ENCODE measurements at regions not wholly inside any gene's neighbourhood (a gene's known extent, or its start where the extent isn't known, plus 50 kb on each side); places are given as distances from the start of the nearest gene placed in this dataset.

DNA sequence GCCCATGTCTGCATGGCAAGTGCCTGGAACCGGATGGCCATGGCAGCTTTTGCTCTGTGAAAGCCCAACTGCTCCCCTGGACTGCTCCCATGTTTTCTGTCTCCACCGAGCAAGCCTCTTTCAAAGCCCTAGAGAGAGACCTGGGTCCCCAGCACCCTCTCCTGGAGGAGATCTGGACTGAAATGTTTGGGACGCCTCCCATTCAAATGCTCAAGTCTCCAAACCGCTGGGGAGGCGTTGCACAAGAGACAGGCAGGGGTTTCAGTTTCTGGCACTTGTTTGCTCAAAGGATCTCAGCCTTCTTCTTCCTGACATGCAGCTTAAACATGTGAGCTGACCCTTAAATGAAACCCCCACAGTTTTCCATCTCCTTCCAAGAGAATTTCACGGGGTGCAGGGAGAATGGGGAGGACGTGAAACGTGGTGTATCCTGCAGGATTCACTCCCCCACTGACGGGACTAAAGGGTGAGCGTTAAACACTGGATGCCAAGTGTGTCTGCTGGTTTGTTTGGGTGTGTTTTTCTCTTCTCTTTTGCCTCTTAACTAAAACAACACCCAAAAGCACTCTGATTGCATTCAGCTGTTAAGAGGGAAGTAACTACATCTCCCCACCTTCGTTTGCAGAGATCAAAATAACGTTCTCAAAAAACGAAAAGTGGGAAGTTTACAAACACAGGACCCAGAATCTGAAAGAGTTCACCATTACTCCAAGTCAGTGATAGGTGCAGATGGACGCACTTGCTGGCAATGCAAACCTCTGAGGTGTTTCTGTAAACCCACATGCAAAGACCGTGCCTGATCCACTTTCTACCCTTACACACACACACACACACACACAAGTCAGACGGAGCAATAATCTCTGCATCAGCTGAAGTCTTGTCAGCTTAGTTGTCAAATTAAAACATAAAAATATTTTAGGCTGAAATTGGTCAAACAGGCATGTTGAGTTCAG, 256.9 kb downstream of the C16orf95 start:
- DNase-seq = no peak

DNA sequence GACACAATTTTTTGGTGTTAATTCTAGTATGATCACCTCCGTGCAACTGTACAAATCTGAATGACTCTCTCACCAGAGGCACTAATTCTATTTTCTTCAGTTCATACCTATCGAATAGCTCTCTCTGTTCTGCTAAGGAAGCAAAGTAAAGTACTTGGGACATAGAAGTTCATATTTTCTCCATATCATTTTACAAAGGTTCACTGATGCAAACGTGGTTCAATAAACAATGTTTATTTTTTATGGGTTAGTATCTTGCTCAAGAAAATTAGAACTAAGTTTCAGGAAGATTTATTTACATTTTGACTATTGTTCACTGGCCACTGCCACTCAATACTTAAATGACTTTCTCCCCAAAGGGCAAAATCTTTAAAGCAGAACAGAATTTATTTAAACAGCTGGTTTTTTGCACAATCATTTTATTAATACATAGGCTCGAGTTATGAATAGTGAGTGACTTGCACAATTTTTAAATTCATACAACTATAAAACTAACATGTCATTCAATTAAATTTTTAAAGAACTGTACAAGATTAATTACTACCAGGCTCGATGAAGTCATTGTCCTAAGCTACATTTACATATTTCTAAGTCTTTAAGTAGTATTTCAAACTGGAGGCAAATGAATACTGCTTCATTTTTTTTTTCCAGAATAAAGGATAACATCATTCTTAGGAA, 255.8 kb downstream of the C16orf95 start:
- no peak for DNase-seq

GRCh38 chr16:87062569-87063442, 254.4 kb downstream of the C16orf95 start:
- DNase-seq = no peak

DNA sequence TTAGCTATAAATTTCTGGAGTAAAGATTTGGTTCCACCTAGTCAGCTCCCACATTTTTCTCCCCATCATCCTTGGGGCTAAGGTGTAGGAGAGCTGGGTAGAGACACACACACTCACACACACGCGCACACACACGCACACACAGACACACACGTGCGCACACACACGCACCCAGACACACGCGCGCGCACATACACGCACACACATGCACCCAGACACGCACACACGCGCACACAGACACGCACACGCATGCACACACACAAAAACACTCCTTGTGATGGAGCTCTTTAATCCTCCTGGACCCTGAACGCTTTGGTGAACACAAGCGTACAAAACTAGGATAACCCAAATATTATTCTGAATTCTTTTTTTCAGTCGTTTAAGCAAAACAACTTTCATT, 253.6 kb downstream of the C16orf95 start:
- DNase-seq = no peak

DNA sequence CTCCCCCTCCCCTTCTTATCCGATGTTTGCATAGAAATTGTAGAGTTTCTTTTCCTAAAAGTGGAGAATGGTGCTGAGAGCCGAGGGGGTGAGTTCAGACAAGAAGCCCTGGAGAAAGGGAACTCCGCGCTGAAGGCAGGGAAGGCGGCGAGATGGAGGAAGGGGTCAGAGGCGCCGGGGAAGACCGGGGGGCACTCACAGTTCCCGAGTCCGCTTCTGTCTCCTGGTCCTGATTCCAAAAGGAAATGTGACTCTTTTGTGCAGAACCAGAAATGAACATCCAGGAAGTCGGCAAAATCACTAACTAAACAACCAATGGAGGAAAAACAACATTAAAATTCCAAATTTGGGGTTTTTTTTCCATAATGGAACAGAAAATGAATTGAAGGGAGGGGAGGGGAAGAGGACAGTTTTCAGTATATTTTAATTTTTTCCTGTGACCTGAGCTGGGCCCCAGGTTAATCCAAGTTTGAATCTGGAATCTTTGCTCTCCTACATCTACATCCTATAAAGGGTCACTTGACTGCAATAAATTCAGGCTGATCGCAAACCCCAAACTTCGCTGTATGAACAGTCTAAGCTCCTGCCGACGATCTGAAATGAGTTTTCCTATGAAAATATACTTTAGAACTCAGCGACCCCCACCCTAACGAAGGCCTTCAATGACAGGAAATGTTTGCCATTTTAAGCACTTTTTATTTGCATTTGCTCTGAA, 252.3 kb downstream of the C16orf95 start:
- no peak for DNase-seq

DNA sequence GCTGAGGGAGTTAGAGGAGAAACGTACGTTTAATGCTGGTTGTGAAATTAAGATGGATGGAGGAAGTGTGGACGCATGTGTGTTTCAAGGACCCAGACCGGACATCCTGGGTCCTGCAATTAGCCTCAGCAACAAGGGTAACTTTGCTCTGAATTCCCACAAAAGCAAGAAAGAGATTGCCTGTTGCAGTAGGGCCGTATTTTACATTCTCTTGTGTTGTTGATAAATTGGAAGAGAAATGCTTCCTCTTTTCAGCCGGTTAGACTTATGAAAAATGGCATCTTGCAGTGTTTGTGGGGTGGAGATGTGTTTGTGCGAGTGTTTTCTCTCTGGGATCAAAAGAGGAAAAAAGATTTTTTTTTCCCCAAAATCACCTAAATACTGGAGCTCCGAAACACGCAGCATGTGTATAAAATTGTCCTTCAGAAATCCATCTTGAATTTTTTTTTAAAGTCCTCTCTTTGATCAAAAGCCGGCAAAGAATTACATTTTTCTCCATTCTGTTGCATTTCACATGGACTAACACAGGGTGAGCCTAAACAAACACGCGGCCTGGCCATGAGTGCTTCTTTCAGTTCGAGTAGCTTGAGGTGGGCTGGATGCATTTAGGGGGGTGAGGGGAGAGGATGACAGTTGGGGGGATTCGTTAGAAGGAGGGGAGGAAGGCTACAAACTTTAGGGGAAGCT, 251.6 kb downstream of the C16orf95 start:
- no peak for DNase-seq

GRCh38 chr16:87066133-87067002, 250.8 kb downstream of the C16orf95 start:
- no peak for DNase-seq

DNA sequence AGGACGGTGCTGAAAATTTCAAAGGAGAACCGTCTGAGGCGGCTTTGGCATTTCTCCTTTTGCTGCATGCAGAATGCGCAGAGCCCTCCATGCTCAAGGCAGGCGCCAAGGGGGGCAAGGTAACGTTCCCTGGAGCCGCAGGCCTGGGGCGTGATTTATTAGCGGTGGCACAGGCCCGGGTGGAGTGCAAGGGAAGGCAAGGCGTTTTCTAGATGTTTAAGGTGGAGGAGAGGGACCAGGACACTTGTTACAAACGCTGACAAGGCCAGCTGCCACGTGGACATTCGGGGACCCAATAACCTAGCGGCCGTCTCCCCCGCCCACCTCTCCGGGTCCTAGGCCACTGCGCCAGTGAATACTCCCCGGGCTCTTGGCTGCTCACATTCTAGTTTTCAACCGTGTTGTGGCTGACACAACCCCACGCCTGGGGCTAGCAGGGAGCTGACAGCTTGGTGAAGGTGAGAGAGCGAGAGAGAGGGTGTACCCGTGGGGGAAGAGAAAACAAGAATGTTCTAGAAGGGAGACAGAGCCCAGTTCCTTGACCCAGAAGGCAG, 250.1 kb downstream of the C16orf95 start:
- DNase-seq = no peak

DNA sequence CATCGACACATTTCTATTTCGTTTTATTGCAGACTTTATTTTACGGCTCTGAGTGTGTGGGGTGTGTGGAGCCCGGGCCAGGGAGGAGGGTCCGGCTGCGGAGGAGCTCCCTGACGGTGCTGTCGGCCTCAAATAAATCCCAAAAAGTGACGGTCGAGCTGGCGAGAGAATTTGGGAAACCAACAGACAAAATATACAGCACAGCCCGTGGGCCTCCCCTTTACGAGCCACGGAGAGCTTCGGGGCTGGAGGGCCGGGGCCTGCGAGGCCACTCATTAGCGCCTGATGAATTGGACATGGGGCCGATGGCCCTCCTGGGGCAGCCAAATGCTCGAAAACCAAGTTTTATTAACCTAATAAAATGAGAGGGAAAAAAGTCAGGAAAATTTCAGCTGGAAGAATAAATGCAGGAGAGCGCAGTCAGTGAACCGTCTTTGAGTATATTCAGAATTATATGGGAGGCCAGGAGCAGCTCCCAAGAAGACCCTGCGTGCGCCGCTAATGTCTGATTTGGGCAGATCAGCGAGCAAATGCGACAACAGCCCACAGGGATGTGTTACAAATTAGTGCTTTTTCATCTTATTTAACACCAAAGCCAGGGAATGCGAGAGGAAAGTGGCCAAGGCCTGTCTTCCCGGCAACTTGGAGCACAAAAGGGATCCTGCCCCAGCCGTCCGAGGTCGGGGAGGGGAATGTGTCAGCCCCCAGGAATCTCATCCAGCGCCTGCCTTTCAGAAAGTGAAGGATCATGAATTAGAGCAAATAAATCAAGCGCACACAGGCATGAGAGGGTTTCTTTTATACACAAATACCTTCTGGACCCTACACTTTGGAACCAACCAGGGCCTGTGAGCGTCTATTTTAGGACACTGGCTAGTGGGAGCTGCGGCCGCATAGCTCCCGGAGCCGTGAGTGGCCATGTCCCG, 249.1 kb downstream of the C16orf95 start:
- DNase-seq = no peak

DNA sequence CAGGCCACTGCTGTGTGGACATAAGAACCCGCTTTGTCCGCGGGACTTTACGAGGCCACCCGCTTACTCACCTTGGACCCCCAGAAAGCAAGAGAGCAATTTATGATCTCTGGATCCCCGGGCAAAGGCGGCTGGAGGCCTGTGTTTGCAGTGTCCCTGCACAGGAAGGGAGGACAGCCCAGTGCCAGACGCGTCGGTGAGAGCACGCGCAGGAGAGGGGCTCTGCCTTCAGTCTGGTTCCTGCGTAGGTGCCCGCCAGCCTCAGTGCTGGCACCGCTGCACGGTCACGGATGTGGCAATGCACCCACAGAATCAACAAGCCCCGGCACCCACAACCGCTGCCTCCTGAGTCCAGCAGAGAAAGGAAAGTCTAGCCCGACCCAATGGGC, 248.4 kb downstream of the C16orf95 start:
- no peak for DNase-seq

DNA sequence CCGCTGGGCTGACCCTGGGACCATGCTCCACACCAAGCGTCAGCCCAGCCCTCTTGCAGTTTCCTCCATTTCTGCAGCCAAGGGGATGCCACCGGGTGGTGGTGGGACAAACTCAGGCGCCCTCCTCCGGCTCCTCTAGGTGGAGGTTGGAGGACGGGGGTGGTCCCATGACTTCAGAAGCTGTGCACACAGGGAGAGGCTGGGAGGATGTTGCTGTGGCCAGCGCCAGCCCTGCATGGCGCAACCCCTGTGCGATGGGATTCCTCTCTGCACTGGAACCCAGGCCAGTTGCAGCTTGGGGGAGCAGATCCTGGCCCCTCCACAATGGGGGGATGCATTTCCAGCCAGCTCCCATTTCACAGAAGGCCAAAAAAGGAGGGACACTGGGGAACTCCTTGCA, 246.5 kb downstream of the C16orf95 start:
- DNase-seq = no peak

DNA sequence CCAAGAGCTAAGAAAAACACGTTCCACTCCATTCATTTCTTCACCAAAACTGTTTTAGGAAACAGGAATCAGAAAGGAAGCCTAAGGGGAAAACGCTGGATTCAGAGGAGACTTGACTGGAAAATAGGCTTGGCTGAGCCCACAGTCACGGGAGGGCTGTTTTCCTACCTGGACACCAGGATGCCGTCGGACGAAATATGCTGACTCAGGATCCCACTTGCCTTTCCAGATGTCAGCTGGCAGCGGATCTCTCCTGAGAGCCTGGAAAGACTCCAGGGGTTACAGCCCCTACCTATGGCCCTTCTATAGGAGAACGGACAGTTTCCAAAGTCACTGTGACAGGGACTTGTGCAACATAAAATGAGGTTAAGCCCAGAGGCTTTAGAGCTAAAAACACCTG, 245.1 kb downstream of the C16orf95 start:
- DNase-seq = no peak

- no peak for DNase-seq
These were observed 242.4 kb downstream of the C16orf95 start for GRCh38 chr16:87074641-87075318.

DNA sequence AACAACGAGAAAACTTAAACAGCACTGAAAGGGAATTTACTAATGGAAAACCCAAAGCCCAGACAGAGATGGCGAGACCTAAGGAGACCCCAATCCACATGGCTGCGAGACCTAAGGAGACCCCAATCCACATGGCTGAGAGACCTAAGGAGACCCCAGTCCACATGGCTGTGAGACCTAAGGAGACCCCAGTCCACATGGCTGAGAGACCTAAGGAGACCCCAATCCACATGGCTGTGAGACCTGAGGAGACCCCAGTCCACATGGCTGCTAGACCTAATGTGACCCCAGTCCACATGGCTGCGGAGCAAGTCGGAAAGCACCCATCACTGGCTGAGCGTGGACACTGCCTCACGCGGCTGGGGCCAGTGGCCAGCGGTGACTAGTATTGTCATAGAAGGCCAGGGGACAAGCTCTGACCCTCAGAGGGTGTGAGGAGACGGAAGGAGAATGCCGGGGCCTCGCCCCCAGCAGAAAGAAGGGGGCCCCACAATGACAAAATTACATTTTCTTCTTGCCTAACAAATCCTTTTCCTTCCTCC, 241.8 kb downstream of the C16orf95 start:
- DNase-seq = no peak

DNA sequence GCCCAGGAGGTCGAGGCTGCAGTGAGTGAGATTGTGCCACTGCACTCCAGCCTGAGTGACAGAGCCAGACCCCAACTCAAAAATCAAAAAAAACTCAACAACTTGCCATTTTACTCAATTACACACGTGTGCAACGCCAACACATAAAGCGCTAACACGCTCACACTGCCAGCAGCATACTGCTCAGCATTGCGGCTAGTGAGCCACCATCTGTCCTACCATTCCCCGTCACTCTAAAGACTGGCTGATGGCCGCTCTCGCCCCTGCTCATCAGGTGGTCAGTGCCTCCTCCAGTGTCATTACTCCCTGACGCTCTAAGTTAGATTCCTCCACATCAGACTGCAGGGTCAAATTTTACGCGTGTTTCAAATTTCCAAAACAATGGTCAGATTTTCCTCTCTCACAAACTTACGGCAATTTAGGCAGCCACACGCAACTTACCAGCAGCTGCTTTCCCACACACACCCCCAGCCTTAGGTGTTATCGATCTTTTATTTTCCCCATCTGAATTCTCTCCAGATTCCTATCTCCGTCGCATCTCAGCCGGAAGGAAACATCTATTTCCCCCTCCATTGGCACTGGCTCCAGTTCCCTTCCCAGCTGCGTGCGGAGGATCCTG, 240.8 kb downstream of the C16orf95 start:
- DNase-seq = no peak

DNA sequence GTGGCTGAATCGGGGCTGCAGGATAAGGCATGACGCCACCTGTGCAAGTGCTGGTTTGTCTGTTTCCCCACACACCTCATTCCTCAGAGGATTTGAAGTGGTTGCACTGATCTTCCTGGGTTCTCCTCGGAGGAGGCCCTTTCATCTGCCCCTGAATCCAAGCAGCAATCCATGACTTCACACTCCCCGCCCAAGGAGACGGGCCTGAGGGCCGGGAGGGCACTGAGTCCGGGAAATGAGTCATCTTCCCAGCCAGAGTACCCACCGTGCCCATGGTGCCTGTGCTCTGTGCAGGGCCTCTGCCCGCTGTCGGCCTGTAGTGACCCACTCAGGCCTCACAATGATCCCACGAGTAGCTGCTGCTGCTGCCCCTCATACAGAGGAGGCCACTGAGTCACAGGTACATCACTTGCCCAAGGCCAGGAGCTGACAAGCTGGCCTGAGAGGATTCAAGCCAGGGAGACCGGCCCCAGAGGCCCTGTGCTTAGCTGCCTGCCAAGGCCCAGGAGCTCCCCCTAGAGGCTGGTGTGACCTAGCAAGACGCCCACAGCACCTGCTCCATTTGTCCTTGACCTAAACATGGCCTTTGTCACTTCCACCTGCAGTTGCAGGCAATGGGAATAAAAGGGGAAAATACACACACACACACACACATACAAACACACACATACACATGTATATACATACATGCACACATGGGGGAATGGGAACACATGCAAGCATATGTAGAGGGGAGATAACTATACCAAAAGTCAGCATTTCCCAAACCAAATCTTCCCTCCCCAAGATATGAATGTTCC, 240.0 kb downstream of the C16orf95 start:
- no peak for DNase-seq

DNA sequence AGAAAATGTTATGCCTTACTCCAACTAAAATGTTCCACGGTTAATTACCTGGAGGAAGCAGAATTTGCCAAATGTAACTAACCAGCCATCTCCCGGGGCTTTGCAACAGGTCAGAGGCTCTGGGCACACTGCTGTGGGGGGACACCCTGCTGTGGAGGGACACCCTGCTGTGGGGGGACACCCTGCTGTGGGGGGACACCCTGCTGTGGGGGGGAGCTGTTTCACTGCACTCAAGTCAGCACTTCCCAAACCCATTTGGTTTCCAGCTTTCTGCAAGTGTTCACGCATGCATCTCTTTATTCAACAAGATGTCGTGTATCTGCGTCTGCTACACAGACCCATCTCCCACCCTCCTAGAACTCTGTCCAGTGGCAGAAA, 239.5 kb downstream of the C16orf95 start:
- DNase-seq = no peak

Measured in activated CD8-positive, alpha-beta memory T cell treated with anti-CD3 and anti-CD28 coated beads, Interleukin-2, amount 50 U/mL, for 4 hours (primary cell).